Stomach (tissue), 8 donors: ENCODE measurements at regions not wholly inside any gene's neighbourhood (a gene's known extent, or its start where the extent isn't known, plus 50 kb on each side); places are given as distances from the start of the nearest gene placed in this dataset.

Source experiments
- DNase-seq, 2 donors: peaks; one replicate each; pipeline versions ENCODE4 v3.0.0 to v3.0.0-alpha.2; 2013 to 2019
- H3K27ac ChIP-seq, 5 donors: fragments of 200-600 bp in 4 of 5; sonication (generic) in 4 of 5; one replicate each; pipeline ENCODE4 v1.5.1; 2013 to 2019; ENCODE audit warnings: mild to moderate bottlenecking in 1 of 5, moderate library complexity in 1 of 5
- H3K27me3 ChIP-seq, 3 donors: fragments of 200-600 bp; sonication (generic); one replicate each; pipeline ENCODE4 v1.5.1; 2017 to 2019; ENCODE audit warnings: mixed run types in 1 of 3
- H3K36me3 ChIP-seq, 4 donors: fragments of 200-600 bp; sonication (generic); 1 replicate in 3 of 4; 2 replicates in 1 of 4; pipeline ENCODE4 v1.5.1; 2016 to 2019
- H3K4me1 ChIP-seq, 4 donors: fragments of 200-600 bp; sonication (generic); one replicate each; pipeline ENCODE4 v1.5.1; 2016 to 2019
- H3K4me3 ChIP-seq, 4 donors: fragments of 200-600 bp; sonication (generic) in 3 of 4; one replicate each; pipeline ENCODE4 v1.5.1; 2016 to 2019; ENCODE audit warnings: mild to moderate bottlenecking in 1 of 4
- H3K9me3 ChIP-seq, 4 donors: fragments of 200-600 bp; sonication (generic); one replicate each; pipeline ENCODE4 v1.5.1; 2016 to 2019
- CTCF ChIP-seq, 7 experiments: fragments of 450-650 bp in 4 of 7; fragments of 200-600 bp in 3 of 7; sonication (generic) in 3 of 7; IDR thresholded peaks; one replicate each; pipeline ENCODE4 v1.5.1; 2016 to 2019; ENCODE audit warnings: antibody characterized with exemption in 7 of 7, control low read depth in 2 of 7, mild to moderate bottlenecking in 1 of 7
- EP300 ChIP-seq: sonication (generic); formaldehyde crosslinking; IDR thresholded peaks from one replicate; pipeline ENCODE4 v1.6.1; 2017; ENCODE audit warnings: antibody characterized with exemption
- POLR2A ChIP-seq, 4 donors: fragments of 450-650 bp; IDR thresholded peaks; one replicate each; pipeline ENCODE4 v1.6.1; 2016; ENCODE audit warnings: antibody characterized with exemption in 4 of 4, control low read depth in 2 of 4, mild to moderate bottlenecking in 1 of 4, moderate library complexity in 1 of 4
- POLR2AphosphoS5 ChIP-seq, 3 donors: sonication (generic); formaldehyde crosslinking; IDR thresholded peaks; one replicate each; pipeline ENCODE4 v1.6.1; 2016; ENCODE audit warnings: antibody characterized with exemption in 3 of 3
- WGBS, 5 donors: extraction: QIAGEN DNeasy Blood & Tissue Kit in 3 of 5; methylation state at CpG; one replicate each; pipeline versions ENCODE4 v1.1.5 to v1.1.7; 2013 to 2018; 5-methylcytosine and 5-hydroxymethylcytosine counted together
- intact Hi-C: fragments of 100-400 bp; cut with DNase I; formaldehyde crosslinking; loops from one replicate; pipeline ENCODE4 v1.15.1; 2023; ENCODE audit warnings: low total_unique reads
- donor health status: healthy with polysubstance abuse.
- donor health status: Bipolar disorder and iron deficiency.
- donor health status: healthy.

- Histone ChIP-seq H3K36me3 (no peaks in the 10 kb centered on the region), H3K27me3 (no peaks in the 10 kb centered on the region), H3K4me1 (peaks cover 0 to 22% (median 11%) of the 10 kb centered on the region in 4 donors), H3K9me3 (no peaks in the 10 kb centered on the region), H3K27ac (peak overlapping the region in 3 of 5 donors; percentile 5 to 82 (median 8)), H3K4me3 (no peak overlapping the region)
- WGBS, 5 donors: 40 to 47% (median 44%) methylated on average over 4 of the region's 4 CpGs
- peak in 1 of 2 donors; percentile 76 for DNase-seq
- intact Hi-C loops: loop anchor here (10.0 kb wide), 1 partner anchor 555 kb away; no protein-coding TSS in a partner anchor
- TF ChIP-seq POLR2AphosphoS5 (IDR thresholded peaks at IDR 0.05) (peak in 1 of 3 donors; percentile 4), EP300 (no peak)
These were observed 302.0 kb downstream of the DUSP10 start for GRCh38 chr1:221439747-221440501.

- intact Hi-C loops: no loop called here
- no peaks in the 10 kb centered on the region for H3K36me3 ChIP-seq
- TF ChIP-seq POLR2AphosphoS5 (IDR thresholded peaks at IDR 0.05) (peak in 2 of 3 donors; percentile 57 to 85), EP300 (no peak)
- H3K27me3 ChIP-seq: no peaks in the 10 kb centered on the region
- WGBS, 5 donors: 24 to 43% (median 39%) methylated on average over 5 of the region's 5 CpGs
- H3K9me3 ChIP-seq: no peaks in the 10 kb centered on the region
- peak overlapping the region in 3 of 5 donors; percentile 5 to 82 (median 8) for H3K27ac ChIP-seq
- H3K4me1 ChIP-seq: peaks cover 0 to 22% (median 9%) of the 10 kb centered on the region in 4 donors
- DNase-seq: peak in 1 of 2 donors; percentile 84
- no peak overlapping the region for H3K4me3 ChIP-seq
These were observed 301.2 kb downstream of the DUSP10 start for GRCh38 chr1:221440658-221441057.

GRCh38 chr1:221442056-221442455 is 299.8 kb downstream of the DUSP10 start:
- no peak for TF ChIP-seq CTCF (IDR thresholded peaks at IDR 0.05)
- TF ChIP-seq POLR2AphosphoS5 (IDR thresholded peaks at IDR 0.05): no peak
- TF ChIP-seq POLR2A (IDR thresholded peaks at IDR 0.05): no peak
- no peak for TF ChIP-seq EP300
- H3K27me3 ChIP-seq: no peaks in the 10 kb centered on the region
- no peaks in the 10 kb centered on the region for H3K9me3 ChIP-seq
- H3K4me1 ChIP-seq: peaks cover 0 to 22% (median 9%) of the 10 kb centered on the region in 4 donors
- DNase-seq: no peak
- H3K36me3 ChIP-seq: no peaks in the 10 kb centered on the region
- H3K27ac ChIP-seq: no peak overlapping the region
- intact Hi-C loops: no loop called here
- H3K4me3 ChIP-seq: no peak overlapping the region
- WGBS, 5 donors: 57 to 91% (median 65%) methylated on average over 3 of the region's 3 CpGs

- 82 to 90% (median 89%) methylated on average over 6 of the region's 6 CpGs for WGBS, 5 donors
- no peaks in the 10 kb centered on the region for H3K36me3 ChIP-seq
- H3K27me3 ChIP-seq: no peaks in the 10 kb centered on the region
- H3K9me3 ChIP-seq: no peaks in the 10 kb centered on the region
- peaks cover 0 to 21% (median 9%) of the 10 kb centered on the region in 4 donors for H3K4me1 ChIP-seq
- no peak overlapping the region for H3K4me3 ChIP-seq
- TF ChIP-seq POLR2AphosphoS5 (IDR thresholded peaks at IDR 0.05) (no peak), EP300 (no peak), CTCF (IDR thresholded peaks at IDR 0.05) (no peak), POLR2A (IDR thresholded peaks at IDR 0.05) (no peak)
- H3K27ac ChIP-seq: no peak overlapping the region
- intact Hi-C loops: no loop called here
- DNase-seq: no peak
These were observed 297.5 kb downstream of the DUSP10 start for GRCh38 chr1:221444346-221444745.

GRCh38 chr1:221448585-221449175 is 293.2 kb downstream of the DUSP10 start:
- H3K4me3 ChIP-seq: no peak overlapping the region
- H3K27ac ChIP-seq: peak overlapping the region in 1 of 5 donors; percentile 13
- intact Hi-C loops: no loop called here
- H3K27me3 ChIP-seq: no peaks in the 10 kb centered on the region
- H3K36me3 ChIP-seq: no peaks in the 10 kb centered on the region
- no peak for TF ChIP-seq CTCF (IDR thresholded peaks at IDR 0.05)
- no peak for TF ChIP-seq EP300
- TF ChIP-seq POLR2AphosphoS5 (IDR thresholded peaks at IDR 0.05): no peak
- TF ChIP-seq POLR2A (IDR thresholded peaks at IDR 0.05): no peak
- DNase-seq: peak in 1 of 2 donors; percentile 50
- no peaks in the 10 kb centered on the region for H3K4me1 ChIP-seq
- 65 to 86% (median 79%) methylated on average over 7 of the region's 7 CpGs for WGBS, 5 donors
- H3K9me3 ChIP-seq: no peaks in the 10 kb centered on the region
